GM18505 (cell line): ENCODE measurements at regions not wholly inside any gene's neighbourhood (a gene's known extent, or its start where the extent isn't known, plus 50 kb on each side); places are given as distances from the start of the nearest gene placed in this dataset.
"Not testable (repeated sequence)": the region's sequence is repeated elsewhere in the genome, so short reads cannot be mapped to it uniquely, and the experiment has no call there.

Source experiments
- ATAC-seq: cut with Tn5 transposase; IDR thresholded peaks from one replicate; pipeline ENCODE4 v1.9.1; 2021; ENCODE audit not compliant: unreplicated experiment
- POLR2A ChIP-seq: IDR thresholded peaks from 4 replicates; pipeline ENCODE4 v1.6.1; 2011; ENCODE audit warnings: borderline replicate concordance; ENCODE audit not compliant: insufficient read depth, insufficient read length; ENCODE audit errors: extremely low read depth

DNA sequence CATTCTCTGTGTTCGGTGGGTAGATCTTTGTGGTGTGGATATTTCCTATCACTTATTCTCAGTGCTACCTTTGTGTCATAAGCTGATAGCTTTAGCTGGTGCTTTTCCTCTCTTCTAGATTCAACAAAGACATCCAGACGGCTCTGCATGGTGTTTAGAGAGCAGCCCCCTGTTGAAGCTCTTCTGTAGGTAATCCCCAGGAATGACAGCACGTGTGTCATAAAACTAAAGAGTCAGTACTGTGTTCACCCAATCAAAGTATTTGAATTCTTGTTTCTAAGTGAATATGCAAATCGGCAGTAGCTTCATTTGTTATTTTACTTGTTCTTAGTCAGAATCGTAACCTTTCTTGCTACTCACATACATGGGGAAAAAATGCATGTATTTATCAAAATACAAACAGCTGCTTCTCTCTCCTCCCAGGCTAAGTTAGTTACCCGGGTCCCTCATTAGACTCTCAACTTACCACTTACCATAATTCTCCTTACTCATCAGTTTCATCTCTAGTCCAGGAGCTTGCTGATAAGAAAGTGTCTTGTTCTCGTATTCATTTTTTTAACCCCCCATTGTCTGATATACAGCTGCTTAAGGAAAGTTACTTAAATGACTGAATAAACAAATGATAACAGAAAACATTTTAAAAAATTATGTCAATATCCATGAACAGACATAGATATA lies 1696.0 kb upstream of the WWC1 start:
- ATAC-seq, result no peak
- no peak for TF ChIP-seq POLR2A

DNA sequence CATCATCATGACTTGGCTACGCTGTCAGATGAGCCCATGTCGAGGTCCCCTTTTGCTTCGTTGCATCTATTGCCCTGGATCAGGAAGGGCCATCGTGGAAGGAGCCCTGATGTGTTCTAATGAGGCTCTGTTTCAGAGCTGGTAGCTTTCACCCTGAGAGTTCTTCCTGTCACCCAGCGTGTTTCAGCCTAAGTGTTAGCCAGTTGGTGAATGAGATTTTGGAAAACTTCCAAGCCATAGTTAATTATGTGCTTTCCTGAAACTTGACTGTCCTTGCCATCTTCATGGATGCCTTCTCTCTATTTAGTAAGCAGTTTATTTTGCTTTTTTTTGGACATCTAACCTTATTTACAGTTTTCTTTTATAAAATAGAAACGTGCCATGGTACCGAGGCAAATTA lies 1695.4 kb upstream of the WWC1 start:
- ATAC-seq, result no peak
- TF ChIP-seq POLR2A, result no peak

DNA sequence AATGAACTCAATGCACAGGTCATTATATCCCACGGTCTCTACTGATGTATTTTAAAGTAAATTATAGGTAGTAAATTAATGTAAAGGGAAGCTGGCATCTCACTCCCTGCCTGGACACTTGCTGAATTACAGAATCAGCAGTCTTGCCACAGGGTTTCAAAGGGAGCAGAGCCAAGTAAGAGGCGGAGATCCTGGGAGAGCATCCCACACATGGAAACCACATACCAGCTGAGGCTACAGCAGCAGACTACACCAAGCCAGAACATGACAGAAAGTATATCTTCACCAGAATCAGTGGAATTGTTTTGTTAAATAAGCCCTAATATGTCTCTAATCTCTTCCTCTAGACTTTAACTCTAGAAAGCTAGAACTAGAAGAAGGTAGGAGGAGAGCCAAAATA lies 1689.2 kb upstream of the WWC1 start:
- TF ChIP-seq POLR2A, result no peak
- no peak for ATAC-seq

DNA sequence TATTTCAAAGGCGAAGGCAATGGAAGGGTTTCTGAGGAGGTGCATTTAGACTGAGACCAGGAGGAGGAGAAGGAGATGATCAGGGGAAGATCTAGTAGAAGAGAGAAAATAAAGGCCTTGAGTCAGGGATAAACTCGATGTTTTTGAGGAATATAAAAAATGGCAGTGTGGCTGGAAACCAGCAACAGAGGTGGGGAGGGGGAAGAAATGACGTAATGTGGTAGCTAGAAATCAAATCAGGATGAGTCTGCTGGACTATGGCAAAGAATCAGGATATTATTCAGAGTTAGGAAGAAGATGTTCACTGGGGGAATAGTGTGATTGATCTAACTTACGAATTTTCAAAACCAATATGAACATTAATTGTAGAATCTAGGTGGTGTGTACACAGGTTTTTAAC lies 1673.9 kb upstream of the WWC1 start:
- no peak for TF ChIP-seq POLR2A
- no peak for ATAC-seq

DNA sequence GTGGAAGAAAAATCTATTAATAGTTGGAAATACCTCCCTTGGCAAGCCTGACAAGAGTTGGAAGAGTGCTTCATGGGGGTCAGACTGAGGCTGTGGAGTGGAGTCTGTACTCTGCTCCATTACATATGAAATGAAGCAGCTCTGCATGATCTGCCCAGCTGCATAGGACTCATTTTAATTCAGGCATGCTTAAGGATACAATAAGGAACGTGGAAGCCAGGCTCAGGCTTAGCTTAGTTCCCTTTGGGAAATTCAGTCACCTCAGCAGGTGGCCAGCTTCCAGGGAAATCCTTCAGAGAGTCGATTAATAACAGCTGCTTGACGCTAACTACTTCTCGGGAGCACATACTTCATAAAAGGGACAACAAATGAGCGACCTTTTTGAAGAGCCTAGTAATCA lies 1672.9 kb upstream of the WWC1 start:
- ATAC-seq, result no peak

DNA sequence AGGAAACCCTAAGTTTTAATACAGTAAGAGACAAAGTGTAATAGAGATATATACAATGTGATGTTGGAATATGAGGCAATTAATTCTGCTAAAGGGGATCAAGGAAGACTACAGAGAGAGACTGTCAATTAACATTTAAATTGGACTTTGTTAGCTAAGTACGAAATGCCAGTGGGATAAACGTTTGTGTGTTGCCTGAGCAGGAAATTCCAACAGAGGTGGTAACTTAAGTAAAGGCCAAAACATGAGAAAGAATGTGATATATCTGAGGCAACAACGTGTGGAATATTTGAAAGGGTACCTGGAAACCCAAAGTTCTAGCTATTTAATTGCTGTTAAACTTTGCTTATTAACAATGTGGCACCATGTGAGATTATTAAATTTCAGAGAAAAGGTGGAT lies 1666.9 kb upstream of the WWC1 start:
- no peak for TF ChIP-seq POLR2A

More for the DNA sequence above, 1672.9 kb upstream of the WWC1 start:
- TF ChIP-seq POLR2A, result no peak

DNA sequence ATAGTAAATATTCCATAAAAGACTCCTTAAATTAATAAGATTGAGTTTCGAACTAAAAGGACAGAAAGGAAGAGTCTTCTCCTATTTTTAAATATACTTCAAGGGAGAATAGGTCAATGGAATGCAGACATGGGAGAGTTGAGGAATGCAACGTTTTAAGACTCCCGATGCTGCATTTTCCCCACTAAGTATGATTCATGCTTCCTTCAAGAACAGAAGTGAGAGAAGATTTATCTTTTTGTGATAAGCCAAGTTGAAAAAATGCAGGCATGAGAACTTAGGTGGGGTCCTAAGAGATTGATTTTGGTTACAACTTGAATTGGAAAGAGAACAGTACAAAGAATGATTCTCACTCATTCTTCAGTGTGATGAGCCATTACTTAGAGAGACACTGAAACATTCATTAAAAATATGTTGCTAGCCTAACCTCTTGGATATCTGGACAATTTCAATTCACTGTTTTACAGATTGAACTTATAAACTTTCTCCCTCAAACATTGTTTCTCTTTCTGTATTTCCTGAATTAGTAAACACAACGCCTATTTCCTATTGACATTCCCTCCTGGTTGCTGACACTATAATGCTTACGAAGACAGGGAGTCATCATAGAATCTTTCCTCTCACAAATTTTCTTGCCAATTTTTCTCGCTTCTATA lies 1666.1 kb upstream of the WWC1 start:
- no peak for ATAC-seq
- TF ChIP-seq POLR2A, result no peak

More for the DNA sequence above, 1666.9 kb upstream of the WWC1 start:
- ATAC-seq, result no peak

DNA sequence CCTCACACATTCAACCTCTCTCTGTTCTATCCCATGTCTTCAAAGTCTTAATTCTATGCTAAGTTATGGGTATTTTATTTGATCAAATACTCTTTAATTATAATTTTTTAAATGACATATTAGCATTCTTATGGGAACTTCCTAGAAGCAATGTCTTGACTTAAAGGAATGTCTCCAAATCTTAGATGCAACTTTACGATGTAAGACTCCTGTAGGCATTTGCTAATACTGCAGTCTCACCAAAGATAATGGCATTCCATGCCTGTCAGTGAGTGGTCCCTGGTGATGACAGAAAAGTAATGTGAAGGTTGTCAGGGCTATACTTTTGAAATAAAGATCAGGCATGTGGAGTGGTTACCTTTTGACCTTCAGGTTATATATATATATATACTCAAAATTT lies 1654.2 kb upstream of the WWC1 start:
- no peak for ATAC-seq
- no peak for TF ChIP-seq POLR2A

DNA sequence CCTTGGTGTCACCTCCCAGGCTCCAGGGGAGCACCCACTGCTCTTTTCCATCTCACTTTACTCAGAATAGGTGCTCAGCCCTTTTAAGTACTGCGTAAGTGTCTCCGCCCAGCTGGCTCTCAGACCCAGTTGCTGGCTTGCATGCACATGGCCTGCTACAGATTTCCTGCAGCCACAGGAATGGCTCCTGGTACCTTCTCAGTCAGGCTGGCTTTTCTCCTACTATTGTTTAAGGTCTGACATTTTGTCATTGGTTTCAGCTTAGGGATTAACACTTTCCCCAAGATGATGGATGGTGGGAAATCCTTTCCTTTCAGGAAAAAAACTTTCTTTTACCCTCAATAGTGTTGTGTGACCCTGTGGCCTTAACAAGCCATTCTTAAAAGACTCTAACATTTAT lies 1652.3 kb upstream of the WWC1 start:
- no peak for TF ChIP-seq POLR2A
- no peak for ATAC-seq

DNA sequence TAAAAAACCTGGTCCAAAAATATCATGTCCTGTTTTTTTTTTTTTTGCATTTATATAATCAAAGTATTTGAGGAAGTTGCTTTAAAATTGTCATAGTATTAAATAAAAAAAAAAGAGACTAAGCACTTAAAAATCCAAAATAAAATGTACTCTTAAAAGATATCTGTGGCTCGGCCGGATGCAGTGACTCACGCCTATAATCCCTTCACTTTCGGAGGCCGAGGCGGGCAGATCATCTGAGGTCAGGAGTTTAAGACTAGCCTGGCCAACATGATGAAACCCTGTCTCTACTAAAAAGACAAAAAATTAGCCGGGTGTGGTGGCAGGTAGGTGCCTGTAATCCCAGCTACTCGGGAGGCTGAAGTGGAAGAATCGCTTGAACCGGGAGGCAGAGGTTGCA lies 1651.3 kb upstream of the WWC1 start:
- ATAC-seq, result not testable (repeated sequence)

DNA sequence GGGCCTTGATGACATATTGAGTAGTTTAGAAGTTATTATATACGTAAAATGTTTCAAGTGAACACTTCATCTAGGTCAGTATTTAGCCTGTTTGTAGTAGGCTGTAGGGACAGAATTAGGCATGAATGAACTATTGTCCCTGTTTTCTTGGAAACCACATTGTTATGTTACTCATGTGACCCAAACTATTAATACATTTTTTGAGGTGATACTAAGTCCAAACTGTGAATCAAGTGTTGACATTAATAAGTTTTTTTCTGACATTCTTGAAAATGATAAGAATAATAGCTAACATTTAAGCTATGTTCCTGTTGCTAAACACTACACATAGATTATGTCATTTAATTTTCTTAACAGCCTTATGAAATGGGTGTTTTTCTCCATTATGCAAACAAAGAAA lies 1642.7 kb upstream of the WWC1 start:
- ATAC-seq, result no peak

DNA sequence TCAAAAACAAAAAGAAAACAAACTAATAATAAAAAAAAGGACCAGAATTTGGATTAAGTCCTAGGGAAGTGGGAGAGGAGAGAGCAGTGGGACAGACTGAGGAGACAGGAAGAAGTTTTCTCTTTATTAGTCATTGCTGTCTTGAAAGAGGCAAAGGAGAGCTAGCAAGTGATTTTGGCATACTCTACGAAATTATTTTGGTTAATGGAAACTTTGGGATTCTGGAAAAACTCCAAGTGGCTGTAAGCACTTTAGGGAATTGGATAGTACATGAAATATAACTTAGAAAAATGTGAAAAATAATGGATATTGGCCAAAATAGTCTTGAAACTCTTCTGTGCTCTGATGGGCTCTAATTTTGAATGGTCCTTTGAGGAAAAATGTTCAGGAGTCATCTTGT lies 1641.8 kb upstream of the WWC1 start:
- no peak for ATAC-seq
- no peak for TF ChIP-seq POLR2A

More for the DNA sequence above, 1642.7 kb upstream of the WWC1 start:
- TF ChIP-seq POLR2A, result no peak

DNA sequence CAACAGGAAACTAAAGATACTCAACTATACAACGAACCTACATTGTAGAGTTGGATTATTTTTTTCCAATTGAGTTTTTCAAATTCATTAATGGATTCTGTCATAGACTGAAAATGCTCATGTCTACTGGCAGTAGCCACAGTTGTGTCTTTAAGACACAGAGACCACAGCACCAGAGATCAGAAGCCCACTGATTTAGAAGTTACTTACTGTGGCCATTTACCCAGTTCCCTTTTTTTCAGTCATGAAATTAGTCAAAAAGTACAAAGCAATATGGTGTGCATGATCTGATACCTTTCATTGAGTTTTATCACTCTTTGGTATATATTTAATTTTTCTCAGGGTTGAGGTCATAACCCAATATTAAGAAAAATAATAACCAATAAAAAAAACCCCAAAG lies 1640.2 kb upstream of the WWC1 start:
- no peak for TF ChIP-seq POLR2A
- ATAC-seq, result no peak

DNA sequence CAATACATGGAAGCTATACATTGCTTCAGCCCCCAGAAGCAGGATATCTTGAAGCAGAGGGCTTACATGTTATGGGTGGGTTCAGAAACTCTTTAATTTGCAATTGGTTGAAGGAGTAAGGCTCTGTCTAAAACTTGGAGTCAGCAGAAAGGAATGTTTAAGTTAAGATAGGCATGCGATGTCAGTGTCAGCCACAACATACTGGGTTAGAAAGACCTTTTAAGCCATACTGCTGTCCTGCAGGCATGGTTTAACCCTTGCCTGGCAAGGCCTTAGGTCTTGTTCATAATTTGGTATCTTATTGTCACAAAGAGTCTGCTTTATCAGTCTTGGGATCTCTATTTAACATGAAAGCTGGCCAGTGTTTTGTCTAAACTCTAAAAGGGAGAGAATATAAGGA lies 1619.6 kb upstream of the WWC1 start:
- no peak for TF ChIP-seq POLR2A
- no peak for ATAC-seq
